Activated CD4-positive, alpha-beta T cell treated with anti-CD3 and anti-CD28 coated beads, Interleukin-2, Interleukin-4, amounts not matched to agents 100 ng/mL and 50 ng/mL, durations not matched to agents 16 hours and 8 hours (primary cell): ENCODE measurements at regions not wholly inside any gene's neighbourhood (a gene's known extent, or its start where the extent isn't known, plus 50 kb on each side); places are given as distances from the start of the nearest gene placed in this dataset.
A peak's percentile ranks its signal among the peaks of the same experiment; 100 is the strongest.

Source experiments
- DNase-seq: peaks from one replicate; pipeline ENCODE4 v3.0.0-alpha.2; 2020; ENCODE audit warnings: low spot score

- DNase-seq = no peak
Observed at GRCh38 chr11:92869716-92870115, 99.7 kb upstream of the MTNR1B start.

- no peak for DNase-seq
Observed at GRCh38 chr11:92870196-92870832, 99.1 kb upstream of the MTNR1B start.

GRCh38 chr11:92873551-92873950 is 95.9 kb upstream of the MTNR1B start:
- DNase-seq = no peak

- no peak for DNase-seq
Observed at GRCh38 chr11:92875473-92875872, 94.0 kb upstream of the MTNR1B start.

GRCh38 chr11:92879086-92879485 is 90.4 kb upstream of the MTNR1B start:
- DNase-seq = no peak

- no peak for DNase-seq
Observed at GRCh38 chr11:92880381-92880780, 89.1 kb upstream of the MTNR1B start.

- no peak for DNase-seq
Observed at GRCh38 chr11:92881940-92882450, 87.5 kb upstream of the MTNR1B start.

GRCh38 chr11:92882828-92883611 is 86.4 kb upstream of the MTNR1B start:
- no peak for DNase-seq

- no peak for DNase-seq
Observed at GRCh38 chr11:92885600-92885999, 83.9 kb upstream of the MTNR1B start.

GRCh38 chr11:92886243-92886905 is 83.1 kb upstream of the MTNR1B start:
- DNase-seq = peak; percentile 45

- no peak for DNase-seq
Observed at GRCh38 chr11:92888696-92889095, 80.8 kb upstream of the MTNR1B start.

- DNase-seq = no peak
Observed at GRCh38 chr11:92890846-92891245, 78.6 kb upstream of the MTNR1B start.

- DNase-seq = no peak
Observed at GRCh38 chr11:92892802-92893684, 76.4 kb upstream of the MTNR1B start.

GRCh38 chr11:92894197-92894596 is 75.3 kb upstream of the MTNR1B start:
- DNase-seq = no peak

- DNase-seq = no peak
Observed at GRCh38 chr11:92897487-92897886, 72.0 kb upstream of the MTNR1B start.

- DNase-seq = no peak
Observed at GRCh38 chr11:92902417-92902816, 67.0 kb upstream of the MTNR1B start.

GRCh38 chr11:92907671-92908070 is 61.8 kb upstream of the MTNR1B start:
- no peak for DNase-seq

- DNase-seq = no peak
Observed at GRCh38 chr11:92909214-92909613, 60.2 kb upstream of the MTNR1B start.

- DNase-seq = no peak
Observed at GRCh38 chr11:92911478-92911877, 58.0 kb upstream of the MTNR1B start.

- DNase-seq = no peak
Observed at GRCh38 chr11:92915551-92915950, 53.9 kb upstream of the MTNR1B start.

GRCh38 chr11:92916299-92916698 is 53.2 kb upstream of the MTNR1B start:
- DNase-seq = no peak

GRCh38 chr11:92917927-92918326 is 51.5 kb upstream of the MTNR1B start:
- no peak for DNase-seq
